ENCODE measurements at regions not wholly inside any gene's neighbourhood (a gene's known extent, or its start where the extent isn't known, plus 50 kb on each side); places are given as distances from the start of the nearest gene placed in this dataset.

Small RNA genes in the stretch of these regions (small RNA-seq; reads per million reads assigned to genes)
- gene RF00561, result 0 reads per million in 4 donors
